PC-9 (cell line): ENCODE measurements at regions not wholly inside any gene's neighbourhood (a gene's known extent, or its start where the extent isn't known, plus 50 kb on each side); places are given as distances from the start of the nearest gene placed in this dataset.

Experiments used
- BruUV-seq: library from RNA; stranded (reverse); fragments of 400-500 nt; replicated peaks from 2 replicates; lab custom pipeline; 2021; lab: Mats Ljungman, UMichigan
- CTCF ChIA-PET: fragments of 300-600 bp; sonication (Branson Sonifier 250); formaldehyde crosslinking; loops from one replicate; lab custom pipeline; 2022; ENCODE audit warnings: antibody characterized with exemption; lab: Charles Lee
- POLR2A ChIA-PET: fragments of 300-600 bp; sonication (Branson Sonifier 250); formaldehyde crosslinking; loops from one replicate; lab custom pipeline; 2022; ENCODE audit warnings: antibody characterized with exemption; ENCODE audit not compliant: unreplicated experiment; lab: Charles Lee
- DNase-seq, 2 experiments: peaks; one replicate each; pipeline versions ENCODE4 v3.0.0 to v3.0.0-alpha.2; 2015 to 2022; ENCODE audit warnings: mixed read lengths in 1 of 2
- H2AFZ ChIP-seq: fragments of 200-600 bp; sonication (generic); 2 replicates; pipeline ENCODE4 v1.8.1; 2017; ENCODE audit warnings: antibody characterized with exemption
- H3F3A ChIP-seq: fragments of 200-600 bp; sonication (generic); 2 replicates; pipeline ENCODE4 v1.8.1; 2017; ENCODE audit warnings: antibody characterized with exemption, mild to moderate bottlenecking, low read depth; ENCODE audit not compliant: insufficient read depth
- H3K27ac ChIP-seq: fragments of 200-600 bp; sonication (generic); 2 replicates; pipeline ENCODE4 v1.6.1; 2016; ENCODE audit warnings: mixed run types
- H3K27me3 ChIP-seq: fragments of 200-600 bp; sonication (generic); 2 replicates; pipeline ENCODE4 v1.6.1; 2016; ENCODE audit warnings: low read depth, mixed run types; ENCODE audit not compliant: insufficient read depth
- H3K36me3 ChIP-seq: fragments of 200-600 bp; sonication (generic); 2 replicates; pipeline ENCODE4 v1.6.1; 2016; ENCODE audit warnings: low read depth, mixed run types
- H3K4me1 ChIP-seq: fragments of 200-600 bp; sonication (generic); replicated peaks from 2 replicates; pipeline ENCODE4 v1.6.1; 2016; ENCODE audit warnings: mixed run types; ENCODE audit not compliant: insufficient read depth
- H3K4me2 ChIP-seq: fragments of 200-600 bp; sonication (generic); 2 replicates; pipeline ENCODE4 v1.6.1; 2017; ENCODE audit warnings: mixed run types
- H3K4me3 ChIP-seq: fragments of 200-600 bp; sonication (generic); 2 replicates; pipeline ENCODE4 v1.6.1; 2016; ENCODE audit warnings: mixed run types
- H3K79me2 ChIP-seq: fragments of 200-600 bp; sonication (generic); 2 replicates; pipeline ENCODE4 v1.6.1; 2017; ENCODE audit warnings: low read depth, mixed run types
- H3K9me2 ChIP-seq: fragments of 200-600 bp; sonication (generic); 2 replicates; pipeline ENCODE4 v1.8.1; 2017; ENCODE audit warnings: mild to moderate bottlenecking; ENCODE audit not compliant: insufficient read depth
- H3K9me3 ChIP-seq: fragments of 200-600 bp; sonication (generic); 2 replicates; pipeline ENCODE4 v1.8.1; 2016; ENCODE audit warnings: low read depth; ENCODE audit not compliant: insufficient read depth
- H4K20me1 ChIP-seq: fragments of 200-600 bp; sonication (generic); 2 replicates; pipeline ENCODE4 v1.8.1; 2017; ENCODE audit not compliant: insufficient read depth
- EZH2 ChIP-seq: fragments of 200-600 bp; sonication (generic); IDR thresholded peaks from 2 replicates; pipeline ENCODE4 v1.8.0; 2017; ENCODE audit warnings: antibody characterized with exemption, low read depth
- intact Hi-C: fragments of 100-400 bp; cut with micrococcal nuclease; formaldehyde crosslinking; loops from one replicate; pipeline ENCODE4 v1.10.0; 2022; ENCODE audit not compliant: unreplicated experiment
- TF ChIP-seq, protein P1 (sequence below): fragments of 200-600 bp; sonication (generic); conservative IDR thresholded peaks from 2 replicates; pipeline ENCODE4 v1.6.1; 2017; ENCODE audit warnings: mixed run types, antibody characterized with exemption, mild to moderate bottlenecking, moderate library complexity

- no peak for TF ChIP-seq EZH2
- TF ChIP-seq, protein P1, sequence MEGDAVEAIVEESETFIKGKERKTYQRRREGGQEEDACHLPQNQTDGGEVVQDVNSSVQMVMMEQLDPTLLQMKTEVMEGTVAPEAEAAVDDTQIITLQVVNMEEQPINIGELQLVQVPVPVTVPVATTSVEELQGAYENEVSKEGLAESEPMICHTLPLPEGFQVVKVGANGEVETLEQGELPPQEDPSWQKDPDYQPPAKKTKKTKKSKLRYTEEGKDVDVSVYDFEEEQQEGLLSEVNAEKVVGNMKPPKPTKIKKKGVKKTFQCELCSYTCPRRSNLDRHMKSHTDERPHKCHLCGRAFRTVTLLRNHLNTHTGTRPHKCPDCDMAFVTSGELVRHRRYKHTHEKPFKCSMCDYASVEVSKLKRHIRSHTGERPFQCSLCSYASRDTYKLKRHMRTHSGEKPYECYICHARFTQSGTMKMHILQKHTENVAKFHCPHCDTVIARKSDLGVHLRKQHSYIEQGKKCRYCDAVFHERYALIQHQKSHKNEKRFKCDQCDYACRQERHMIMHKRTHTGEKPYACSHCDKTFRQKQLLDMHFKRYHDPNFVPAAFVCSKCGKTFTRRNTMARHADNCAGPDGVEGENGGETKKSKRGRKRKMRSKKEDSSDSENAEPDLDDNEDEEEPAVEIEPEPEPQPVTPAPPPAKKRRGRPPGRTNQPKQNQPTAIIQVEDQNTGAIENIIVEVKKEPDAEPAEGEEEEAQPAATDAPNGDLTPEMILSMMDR, result no peak
- CTCF ChIA-PET, result no interaction called here
- DNase-seq, result no peak
- H3K4me2 ChIP-seq, result no peak overlapping the region
- no peaks in the 10 kb centered on the region for H3K4me1 ChIP-seq
- H3F3A ChIP-seq, result no peaks in the 10 kb centered on the region
- H3K79me2 ChIP-seq, result no peaks in the 10 kb centered on the region
- H4K20me1 ChIP-seq, result no peaks in the 10 kb centered on the region
- no peaks in the 10 kb centered on the region for H3K27me3 ChIP-seq
- H3K27ac ChIP-seq, result no peak overlapping the region
- intact Hi-C loops, result no loop called here
- H3K4me3 ChIP-seq, result no peak overlapping the region
- H3K9me2 ChIP-seq, result no peaks in the 10 kb centered on the region
- no TSS peak for BruUV-seq
- no peak overlapping the region for H2AFZ ChIP-seq
- H3K9me3 ChIP-seq, result no peaks in the 10 kb centered on the region
- POLR2A ChIA-PET, result no interaction called here
- no peaks in the 10 kb centered on the region for H3K36me3 ChIP-seq
These were observed 442.7 kb downstream of the PID1 start for GRCh38 chr2:228828397-228828796.

DNA sequence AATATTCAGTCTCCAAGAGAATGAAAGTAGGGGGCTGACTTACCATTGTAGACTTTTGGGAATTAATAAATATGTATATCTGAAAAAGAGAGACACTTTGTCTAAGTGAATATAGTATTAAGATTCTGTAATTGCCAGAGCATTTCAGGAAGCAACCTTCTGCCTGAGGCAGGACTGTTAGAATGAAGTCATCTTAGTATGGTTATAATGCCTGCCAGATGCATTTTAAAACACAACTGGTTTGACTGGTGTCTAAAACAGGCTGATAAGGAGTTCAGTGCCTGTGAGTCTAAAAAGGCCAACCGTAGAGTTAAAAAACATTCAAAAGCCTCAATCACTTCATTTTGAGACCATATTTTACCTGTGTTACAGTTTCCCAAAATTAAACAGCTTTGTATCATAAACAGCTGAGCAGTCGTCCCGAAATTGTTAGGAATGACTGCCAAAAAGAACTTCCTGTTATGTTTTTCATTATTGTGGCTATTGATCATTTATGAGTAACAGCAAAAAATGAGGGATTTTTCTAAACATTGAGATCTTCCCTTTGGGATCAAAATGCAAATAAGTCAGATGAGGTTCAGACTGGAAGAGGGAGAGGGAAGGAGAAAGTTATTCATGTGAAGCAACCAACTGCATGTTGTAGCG is 443.9 kb downstream of the PID1 start:
- ChIA-PET CTCF (no interaction called here), POLR2A (no interaction called here)
- H3K27me3 ChIP-seq, result no peaks in the 10 kb centered on the region
- no peaks in the 10 kb centered on the region for H3K9me3 ChIP-seq
- no TSS peak for BruUV-seq
- H2AFZ ChIP-seq, result no peak overlapping the region
- H3K4me2 ChIP-seq, result no peak overlapping the region
- no peak overlapping the region for H3K4me3 ChIP-seq
- no peaks in the 10 kb centered on the region for H4K20me1 ChIP-seq
- H3K36me3 ChIP-seq, result no peaks in the 10 kb centered on the region
- no peak for DNase-seq
- no peak overlapping the region for H3K27ac ChIP-seq
- TF ChIP-seq EZH2, result no peak
- TF ChIP-seq, protein P1, result no peak
- no peaks in the 10 kb centered on the region for H3K4me1 ChIP-seq
- no peaks in the 10 kb centered on the region for H3F3A ChIP-seq
- H3K79me2 ChIP-seq, result no peaks in the 10 kb centered on the region
- H3K9me2 ChIP-seq, result no peaks in the 10 kb centered on the region
- intact Hi-C loops, result no loop called here

DNA sequence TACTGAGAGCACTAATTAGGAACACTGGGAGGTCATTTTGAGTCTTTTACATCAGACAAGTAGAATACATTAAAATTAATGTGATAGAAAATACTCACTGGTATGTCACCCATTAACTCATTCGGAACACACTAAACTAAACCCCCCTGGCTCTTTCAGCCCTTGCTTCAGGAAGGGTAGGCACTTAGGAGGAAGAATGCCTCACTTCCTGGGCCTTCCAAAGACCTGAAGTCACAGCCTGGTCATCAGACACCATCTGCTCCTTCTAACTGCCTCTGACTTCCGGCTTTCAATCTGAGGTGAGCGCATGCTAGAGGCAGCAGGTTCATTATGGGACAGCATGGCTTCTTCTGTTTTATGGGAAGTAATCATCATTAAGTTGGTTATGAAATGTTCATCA is 451.4 kb downstream of the PID1 start:
- POLR2A ChIA-PET, result no interaction called here
- no peak overlapping the region for H3K4me2 ChIP-seq
- no peaks in the 10 kb centered on the region for H3K9me2 ChIP-seq
- TF ChIP-seq, protein P1, result no peak
- no peak for TF ChIP-seq EZH2
- no peak for DNase-seq
- no peaks in the 10 kb centered on the region for H3K79me2 ChIP-seq
- no peaks in the 10 kb centered on the region for H4K20me1 ChIP-seq
- no peaks in the 10 kb centered on the region for H3K4me1 ChIP-seq
- BruUV-seq, result no TSS peak
- no peaks in the 10 kb centered on the region for H3K36me3 ChIP-seq
- no peaks in the 10 kb centered on the region for H3K27me3 ChIP-seq
- H3K9me3 ChIP-seq, result no peaks in the 10 kb centered on the region
- no peak overlapping the region for H3K27ac ChIP-seq
- no peaks in the 10 kb centered on the region for H3F3A ChIP-seq
- intact Hi-C loops, result no loop called here
- no peak overlapping the region for H3K4me3 ChIP-seq
- CTCF ChIA-PET, result no interaction called here
- no peak overlapping the region for H2AFZ ChIP-seq
